IMR-90 (cell line): ENCODE measurements at regions not wholly inside any gene's neighbourhood (a gene's known extent, or its start where the extent isn't known, plus 50 kb on each side); places are given as distances from the start of the nearest gene placed in this dataset.
"Not testable (repeated sequence)": the region's sequence is repeated elsewhere in the genome, so short reads cannot be mapped to it uniquely, and the experiment has no call there.

Experiments used
- ATAC-seq: fragments of 200-7000 bp; cut with Tn5 transposase; 2 replicates; pipeline ENCODE4 v1.9.1; 2020; ENCODE audit warnings: low read depth, mild to moderate bottlenecking, moderate library complexity
- BruUV-seq: library from RNA; stranded (reverse); fragments of 400-500 nt; replicated peaks from 2 replicates; lab custom pipeline; 2021; lab: Mats Ljungman, UMichigan
- CTCF ChIA-PET: fragments of 300-600 bp; formaldehyde crosslinking; extraction: SDS; loops from one replicate; lab custom pipeline; 2021; ENCODE audit warnings: antibody characterized with exemption; lab: Yijun Ruan, JAX
- POLR2A ChIA-PET: fragments of 300-600 bp; sonication (Branson Sonifier 250); formaldehyde crosslinking; loops from one replicate; lab custom pipeline; 2022; ENCODE audit warnings: antibody characterized with exemption; ENCODE audit not compliant: unreplicated experiment; lab: Charles Lee
- DNase-seq: peaks from one replicate; pipeline ENCODE4 v3.0.0; 2013
- H2AFZ ChIP-seq: replicated peaks from 2 replicates; pipeline ENCODE3; 2013; ENCODE audit warnings: low read length, mild to moderate bottlenecking; ENCODE audit not compliant: poor library complexity
- H2AK5ac ChIP-seq: 2 replicates; pipeline ENCODE4 v1.6.1; 2013; ENCODE audit warnings: low read depth, low read length, inconsistent platforms
- H2AK9ac ChIP-seq: replicated peaks from 2 replicates; pipeline ENCODE3; 2013; ENCODE audit warnings: mild to moderate bottlenecking, low read depth, low read length, moderate library complexity; ENCODE audit not compliant: poor library complexity
- H2BK120ac ChIP-seq: 2 replicates; pipeline ENCODE4 v1.6.1; 2013; ENCODE audit warnings: low read depth, low read length, inconsistent platforms
- H2BK15ac ChIP-seq: 3 replicates; pipeline ENCODE4 v1.6.1; 2013; ENCODE audit warnings: low read depth, low read length, inconsistent platforms
- H2BK20ac ChIP-seq: 2 replicates; pipeline ENCODE4 v1.6.1; 2013; ENCODE audit warnings: low read depth, mild to moderate bottlenecking, inconsistent platforms, low read length, moderate library complexity
- H2BK5ac ChIP-seq: 2 replicates; pipeline ENCODE4 v1.6.1; 2013; ENCODE audit warnings: mild to moderate bottlenecking, low read depth, low read length, inconsistent platforms; ENCODE audit not compliant: poor library complexity, severe bottlenecking
- H3K14ac ChIP-seq: replicated peaks from 2 replicates; pipeline ENCODE4 v1.6.1; 2013; ENCODE audit warnings: low read depth, low read length, inconsistent platforms
- H3K18ac ChIP-seq: 2 replicates; pipeline ENCODE4 v1.6.1; 2013; ENCODE audit warnings: low read depth, low read length, control low read depth
- H3K23ac ChIP-seq: 2 replicates; pipeline ENCODE4 v1.6.1; 2013; ENCODE audit warnings: low read depth, low read length, inconsistent platforms
- H3K27ac ChIP-seq: 2 replicates; pipeline ENCODE4 v1.5.1; 2013; ENCODE audit warnings: mild to moderate bottlenecking, control low read depth, low read length; ENCODE audit not compliant: insufficient read depth
- H3K27me3 ChIP-seq: 2 replicates; pipeline ENCODE4 v1.6.1; 2013; ENCODE audit warnings: low read length; ENCODE audit not compliant: control insufficient read depth, insufficient read depth
- H3K36me3 ChIP-seq: 2 replicates; pipeline ENCODE4 v1.6.1; 2013; ENCODE audit warnings: low read length, mixed read lengths; ENCODE audit not compliant: control insufficient read depth, insufficient read depth
- H3K4ac ChIP-seq: 2 replicates; pipeline ENCODE4 v1.6.1; 2013; ENCODE audit warnings: low read depth, low read length, inconsistent platforms
- H3K4me1 ChIP-seq: 2 replicates; pipeline ENCODE4 v1.6.1; 2013; ENCODE audit warnings: low read length, mixed read lengths; ENCODE audit not compliant: control insufficient read depth, insufficient read depth
- H3K4me2 ChIP-seq: 2 replicates; pipeline ENCODE4 v1.6.1; 2013; ENCODE audit warnings: low read depth, mild to moderate bottlenecking, control low read depth, low read length, moderate library complexity
- H3K4me3 ChIP-seq: 2 replicates; pipeline ENCODE4 v1.5.1; 2013; ENCODE audit warnings: low read depth, mild to moderate bottlenecking, control low read depth, low read length, moderate library complexity; ENCODE audit not compliant: insufficient read depth
- H3K56ac ChIP-seq: 2 replicates; pipeline ENCODE4 v1.6.1; 2013; ENCODE audit warnings: low read length, inconsistent platforms; ENCODE audit not compliant: insufficient read depth; ENCODE audit errors: extremely low read depth
- H3K79me1 ChIP-seq, 2 experiments: 2 replicates each; pipeline ENCODE4 v1.6.1; 2013; ENCODE audit warnings: low read length in 2 of 2, inconsistent platforms in 1 of 2, low read depth in 1 of 2
- H3K9ac ChIP-seq: 2 replicates; pipeline ENCODE4 v1.6.1; 2013; ENCODE audit warnings: low read depth, low read length, control low read depth
- H3K9me1 ChIP-seq: 2 replicates; pipeline ENCODE4 v1.6.1; 2013; ENCODE audit warnings: low read length, inconsistent platforms; ENCODE audit not compliant: insufficient read depth
- H3K9me3 ChIP-seq: 2 replicates; pipeline ENCODE4 v1.6.1; 2013; ENCODE audit warnings: low read length; ENCODE audit not compliant: control insufficient read depth, insufficient read depth
- H4K20me1 ChIP-seq: 2 replicates; pipeline ENCODE4 v1.6.1; 2013; ENCODE audit warnings: low read length, inconsistent platforms; ENCODE audit not compliant: insufficient read depth
- H4K5ac ChIP-seq: 2 replicates; pipeline ENCODE4 v1.6.1; 2013; ENCODE audit warnings: mild to moderate bottlenecking, low read depth, low read length, control low read depth
- H4K8ac ChIP-seq, 2 experiments: 2 replicates each; pipeline ENCODE4 v1.6.1; 2013; ENCODE audit warnings: low read depth in 2 of 2, low read length in 2 of 2, control low read depth in 1 of 2, inconsistent platforms in 1 of 2
- H4K91ac ChIP-seq: 2 replicates; pipeline ENCODE4 v1.6.1; 2013; ENCODE audit warnings: low read depth, low read length, inconsistent platforms; ENCODE audit not compliant: insufficient read depth
- WGBS, 2 experiments: methylation state at CpG; one replicate each; pipeline versions ENCODE4 v1.1.5 to v1.1.7; 2013; ENCODE audit warnings: missing lambda C conversion rate in 2 of 2; ENCODE audit not compliant: insufficient read length in 1 of 2; ENCODE audit errors: extremely low coverage in 2 of 2; 5-methylcytosine and 5-hydroxymethylcytosine counted together
- dilution Hi-C: fragments of 300-500 bp; cut with HindIII; formaldehyde crosslinking; loops from one replicate; pipeline ENCODE4 v1.14.3; 2018; ENCODE audit warnings: low sequenced_read_pairs; ENCODE audit not compliant: unreplicated experiment
- in situ Hi-C: fragments of 300-500 bp; cut with MboI; formaldehyde crosslinking; loops from 3 replicates; pipeline ENCODE4 v1.14.3; 2019; ENCODE audit warnings: low sequenced_read_pairs, inconsistent platforms, mixed read lengths
- intact Hi-C: fragments of 100-400 bp; cut with micrococcal nuclease; formaldehyde crosslinking; loops from 2 replicates; pipeline ENCODE4 v1.10.0; 2022

GRCh38 chr4:49233749-49234148 is 247.7 kb downstream of the CWH43 start:
- BruUV-seq, H2BK5ac ChIP-seq, H3K14ac ChIP-seq, CTCF ChIA-PET, H3K4me3 ChIP-seq, H2BK15ac ChIP-seq, ATAC-seq, H3K9ac ChIP-seq, H3K9me1 ChIP-seq, H2BK120ac ChIP-seq, H3K4me2 ChIP-seq, POLR2A ChIA-PET, DNase-seq, dilution Hi-C loops, H4K20me1 ChIP-seq, in situ Hi-C loops, H3K56ac ChIP-seq, H2AK5ac ChIP-seq, H3K4ac ChIP-seq, H2AK9ac ChIP-seq, H3K79me1 ChIP-seq, H4K8ac ChIP-seq, H2AFZ ChIP-seq, intact Hi-C loops, H3K36me3 ChIP-seq, H3K27ac ChIP-seq, H4K5ac ChIP-seq, H3K4me1 ChIP-seq, H4K91ac ChIP-seq, H3K18ac ChIP-seq, H3K23ac ChIP-seq, H2BK20ac ChIP-seq, H3K27me3 ChIP-seq: not testable (repeated sequence)
- H3K9me3 ChIP-seq, result peaks cover 15% of the 10 kb centered on the region
- no CpG with 5 or more reads among the region's 1 CpG for WGBS, 2 experiments

- not testable (repeated sequence) for ATAC-seq
Observed at GRCh38 chr4:49234382-49234781, 248.3 kb downstream of the CWH43 start.

More at GRCh38 chr4:49234382-49234781, 248.3 kb downstream of the CWH43 start:
- H3K4me1 ChIP-seq, in situ Hi-C loops, dilution Hi-C loops, H3K79me1 ChIP-seq, H2AFZ ChIP-seq, H3K23ac ChIP-seq, H3K14ac ChIP-seq, H3K9ac ChIP-seq, H4K8ac ChIP-seq, H2AK5ac ChIP-seq, CTCF ChIA-PET, H3K27me3 ChIP-seq, H3K27ac ChIP-seq, H3K4me2 ChIP-seq, DNase-seq, H2AK9ac ChIP-seq, H3K4me3 ChIP-seq, BruUV-seq, H4K20me1 ChIP-seq, H3K4ac ChIP-seq, H4K5ac ChIP-seq, H2BK120ac ChIP-seq, H3K9me1 ChIP-seq, H4K91ac ChIP-seq, H3K18ac ChIP-seq, H2BK5ac ChIP-seq, H3K36me3 ChIP-seq, intact Hi-C loops, POLR2A ChIA-PET, H2BK15ac ChIP-seq, H2BK20ac ChIP-seq, H3K56ac ChIP-seq: not testable (repeated sequence)
- peaks cover 15% of the 10 kb centered on the region for H3K9me3 ChIP-seq
- WGBS, 2 experiments, result no CpG with 5 or more reads among the region's 3 CpGs
